ENCODE measurements at regions not wholly inside any gene's neighbourhood (a gene's known extent, or its start where the extent isn't known, plus 50 kb on each side); places are given as distances from the start of the nearest gene placed in this dataset.

DNA sequence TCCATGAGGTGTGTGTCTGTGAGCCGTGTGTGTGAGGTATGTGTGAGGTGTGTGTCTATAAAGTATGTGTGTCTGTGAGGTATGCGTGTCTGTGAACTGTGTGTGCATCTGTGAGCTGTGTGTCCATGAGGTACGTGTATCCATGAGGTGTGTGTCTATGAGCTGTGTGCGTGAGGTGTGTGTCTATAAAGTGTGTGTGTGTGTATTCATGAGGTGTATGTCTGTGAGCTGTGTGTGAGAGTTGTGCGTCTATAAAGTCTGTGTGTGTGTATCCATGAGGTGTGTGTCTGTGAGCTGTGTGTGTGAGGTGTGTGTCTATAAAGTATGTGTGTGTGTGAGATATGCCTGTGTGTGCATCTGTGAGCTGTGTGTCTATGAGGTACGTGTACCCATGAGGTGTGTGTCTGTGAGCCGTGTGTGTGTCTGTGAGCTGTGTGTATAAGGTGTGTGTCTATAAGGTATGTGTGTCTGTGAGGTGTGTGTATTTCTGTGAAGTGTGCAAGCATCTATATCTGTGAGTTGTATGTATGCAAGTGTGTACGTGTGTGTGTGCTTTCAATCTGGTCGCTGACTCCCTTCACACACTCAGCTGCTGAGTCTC lies 91.9 kb upstream of the FOXP4 start:
- Histone ChIP-seq H3K4me3 (no peak overlapping the region), H3K4me1 (peaks cover 29% of the 10 kb centered on the region), H3K9me3 (no peaks in the 10 kb centered on the region), H3K36me3 (ENCODE audit: insufficient read depth in 1 of 2, low read depth in 1 of 2) (no peaks in the 10 kb centered on the region), H3K27ac (no peak overlapping the region), H3K27me3 (ENCODE audit: insufficient read depth in 3 of 3, low read length in 2 of 3) (peaks cover 0 to 9% (median 0%) of the 10 kb centered on the region in 3 donors)
- DNase-seq (no peak), ATAC-seq (no peak)
- 93 to 96% (median 94%) methylated on average over 9 of the region's 9 CpGs for WGBS, 3 donors
- TF ChIP-seq CTCF (IDR thresholded peaks at IDR 0.05) = no peak
- intact Hi-C loops (cut with DNase I) = no loop called here

DNA sequence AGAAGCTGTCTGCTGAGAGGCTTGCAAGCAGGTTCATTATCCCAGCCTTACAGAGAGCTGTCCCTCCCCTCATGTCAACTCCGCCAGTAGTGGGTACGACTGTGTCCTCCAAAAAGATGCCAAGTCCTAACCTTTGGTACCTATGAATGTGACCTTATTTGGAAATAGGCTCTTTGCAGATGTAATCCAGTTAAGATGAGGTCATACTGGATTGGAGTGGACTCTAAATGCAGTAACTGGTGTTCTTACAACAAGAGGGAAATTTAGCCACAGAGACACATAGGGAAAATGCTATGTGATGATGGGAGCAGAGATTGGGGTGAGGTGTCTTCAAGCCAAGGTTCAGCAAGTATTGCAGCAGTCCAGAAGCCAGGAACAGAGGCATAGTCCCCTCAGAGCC lies 90.8 kb upstream of the FOXP4 start:
- no peak for DNase-seq
- WGBS, 3 donors = 84 to 90% (median 88%) methylated on average over 2 of the region's 2 CpGs
- intact Hi-C loops (cut with DNase I) = loop anchor here in 1 of 2 donors (5.0 kb wide), 1 partner anchor 227 kb away; no protein-coding TSS in a partner anchor
- Histone ChIP-seq H3K27me3 (ENCODE audit: insufficient read depth in 3 of 3, low read length in 2 of 3) (peaks cover 0 to 9% (median 0%) of the 10 kb centered on the region in 3 donors), H3K9me3 (no peaks in the 10 kb centered on the region), H3K27ac (no peak overlapping the region), H3K36me3 (ENCODE audit: insufficient read depth in 1 of 2, low read depth in 1 of 2) (no peaks in the 10 kb centered on the region), H3K4me3 (no peak overlapping the region), H3K4me1 (peaks cover 21% of the 10 kb centered on the region)
- ATAC-seq = no peak
- TF ChIP-seq CTCF (IDR thresholded peaks at IDR 0.05) = no peak

DNA sequence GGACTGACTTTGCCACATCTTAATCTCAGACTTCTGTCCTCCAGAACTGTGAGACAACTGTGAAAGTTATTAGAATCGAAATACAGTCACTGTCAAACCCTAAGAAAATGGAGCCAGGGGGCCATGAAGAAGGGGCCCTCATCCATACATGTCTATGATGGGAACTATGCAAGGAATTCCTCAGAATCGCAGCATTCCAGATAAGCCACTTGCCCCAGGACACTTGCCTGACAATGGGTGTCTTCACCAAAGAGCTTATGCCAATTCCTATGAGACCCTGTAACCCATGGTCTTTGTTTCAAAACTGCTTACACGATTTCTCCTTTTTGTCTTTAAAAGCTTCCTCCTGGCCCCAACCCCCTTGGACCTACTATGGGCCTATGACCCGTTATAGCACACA lies 90.4 kb upstream of the FOXP4 start:
- no peak for TF ChIP-seq CTCF (IDR thresholded peaks at IDR 0.05)
- ATAC-seq (no peak), DNase-seq (no peak)
- H3K27me3 ChIP-seq (ENCODE audit: insufficient read depth in 3 of 3, low read length in 2 of 3) = peaks cover 0 to 9% (median 0%) of the 10 kb centered on the region in 3 donors
- no peak overlapping the region for H3K4me3 ChIP-seq
- peaks cover 17% of the 10 kb centered on the region for H3K4me1 ChIP-seq
- H3K36me3 ChIP-seq (ENCODE audit: insufficient read depth in 1 of 2, low read depth in 1 of 2) = no peaks in the 10 kb centered on the region
- no peak overlapping the region for H3K27ac ChIP-seq
- H3K9me3 ChIP-seq = no peaks in the 10 kb centered on the region
- WGBS, 3 donors = 75 to 81% (median 77%) methylated on average over 4 of the region's 4 CpGs
- intact Hi-C loops (cut with DNase I) = loop anchor here in 1 of 2 donors (5.0 kb wide), 1 partner anchor 226 kb away; no protein-coding TSS in a partner anchor

- intact Hi-C loops (cut with DNase I) = loop anchor here in 1 of 2 donors (5.0 kb wide), 1 partner anchor 225 kb away; no protein-coding TSS in a partner anchor
- no peak for ATAC-seq
Observed at GRCh38 chr6:41457303-41457670, 88.9 kb upstream of the FOXP4 start.

More at GRCh38 chr6:41457303-41457670, 88.9 kb upstream of the FOXP4 start:
- no peaks in the 10 kb centered on the region for H3K9me3 ChIP-seq
- H3K4me1 ChIP-seq = peaks cover 2% of the 10 kb centered on the region
- no peak overlapping the region for H3K27ac ChIP-seq
- 80 to 83% (median 81%) methylated on average over 8 of the region's 8 CpGs for WGBS, 3 donors
- H3K36me3 ChIP-seq (ENCODE audit: insufficient read depth in 1 of 2, low read depth in 1 of 2) = no peaks in the 10 kb centered on the region
- peaks cover 0 to 9% (median 0%) of the 10 kb centered on the region in 3 donors for H3K27me3 ChIP-seq (ENCODE audit: insufficient read depth in 3 of 3, low read length in 2 of 3)
- no peak for TF ChIP-seq CTCF (IDR thresholded peaks at IDR 0.05)
- H3K4me3 ChIP-seq = no peak overlapping the region
- DNase-seq = no peak

Data from psoas muscle (tissue), 7 donors.